ENCODE measurements at regions not wholly inside any gene's neighbourhood (a gene's known extent, or its start where the extent isn't known, plus 50 kb on each side); places are given as distances from the start of the nearest gene placed in this dataset.

DNA sequence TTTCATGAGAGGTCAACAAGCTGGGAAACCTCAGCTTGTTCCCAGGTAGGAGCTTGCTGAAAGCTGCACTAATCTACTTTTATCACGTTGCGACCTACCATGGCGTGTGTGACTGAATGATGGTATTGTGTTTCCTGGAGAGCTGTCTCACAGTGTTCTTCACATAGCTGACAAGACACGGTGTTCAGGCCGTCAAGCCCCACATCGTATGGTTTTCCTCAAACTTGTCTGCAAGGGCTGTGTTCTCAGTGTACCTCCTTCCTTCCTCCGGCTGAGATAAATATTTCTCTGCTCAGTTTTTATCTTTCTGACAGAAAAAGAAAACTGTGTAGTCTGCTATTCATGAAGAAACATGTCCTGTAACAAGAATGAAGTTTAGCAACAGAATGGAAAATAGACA, 244.8 kb downstream of the DCDC2C start:
- no peaks in the 10 kb centered on the region for H3K36me3 ChIP-seq (ENCODE audit: insufficient read depth, low read length)
- H3K27me3 ChIP-seq (ENCODE audit: insufficient read depth, low read length), result no peaks in the 10 kb centered on the region
- peaks cover 4% of the 10 kb centered on the region for H3K9me3 ChIP-seq (ENCODE audit: low read length)
- no peak overlapping the region for H2AFZ ChIP-seq (ENCODE audit: low read depth, low read length)
- no peaks in the 10 kb centered on the region for H3K4me1 ChIP-seq (ENCODE audit: insufficient read depth, low read length)
- H3K4me3 ChIP-seq (ENCODE audit: low read length), result no peak overlapping the region

DNA sequence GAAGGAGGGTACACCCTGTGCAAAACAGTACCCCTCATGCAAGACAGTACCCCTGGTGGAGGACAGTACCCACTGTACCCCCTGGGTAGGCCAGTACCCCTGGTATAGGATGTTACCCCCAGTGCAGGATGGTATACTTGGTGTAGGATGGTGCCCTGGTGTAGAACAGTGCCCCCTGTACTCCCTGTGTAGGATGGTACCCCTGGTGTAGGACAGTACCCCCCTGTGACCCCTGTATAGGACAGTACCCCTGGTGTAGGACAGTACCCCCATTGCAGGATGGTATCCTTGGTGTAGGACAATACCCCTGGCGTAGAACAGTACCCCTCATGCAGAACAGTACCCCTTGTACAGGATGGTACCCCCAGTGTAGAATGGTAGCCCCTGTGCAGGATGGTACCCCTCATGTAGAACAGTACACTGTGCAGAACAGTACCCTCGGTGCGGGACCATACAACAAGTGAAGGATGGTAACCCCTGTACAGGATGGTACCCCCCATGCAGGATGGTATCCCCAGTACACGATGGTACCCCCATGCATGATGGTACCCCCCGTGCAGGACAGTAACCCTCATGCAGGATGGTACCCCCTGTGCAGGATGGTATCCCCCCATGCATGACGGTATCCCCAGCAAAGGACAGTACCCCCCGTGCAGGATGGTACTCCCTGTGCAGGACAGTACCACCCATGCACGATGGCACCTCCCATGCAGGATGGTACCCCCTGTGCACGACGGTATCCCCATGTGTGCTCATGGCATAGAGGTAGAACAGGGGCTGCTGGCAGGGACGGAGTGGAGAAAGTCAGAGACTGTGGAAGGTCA, 248.0 kb downstream of the DCDC2C start:
- H3K36me3 ChIP-seq (ENCODE audit: insufficient read depth, low read length), result no peaks in the 10 kb centered on the region
- H2AFZ ChIP-seq (ENCODE audit: low read depth, low read length), result no peak overlapping the region
- no peaks in the 10 kb centered on the region for H3K4me1 ChIP-seq (ENCODE audit: insufficient read depth, low read length)
- H3K4me3 ChIP-seq (ENCODE audit: low read length), result no peak overlapping the region
- no peaks in the 10 kb centered on the region for H3K27me3 ChIP-seq (ENCODE audit: insufficient read depth, low read length)
- peaks cover 4% of the 10 kb centered on the region for H3K9me3 ChIP-seq (ENCODE audit: low read length)

DNA sequence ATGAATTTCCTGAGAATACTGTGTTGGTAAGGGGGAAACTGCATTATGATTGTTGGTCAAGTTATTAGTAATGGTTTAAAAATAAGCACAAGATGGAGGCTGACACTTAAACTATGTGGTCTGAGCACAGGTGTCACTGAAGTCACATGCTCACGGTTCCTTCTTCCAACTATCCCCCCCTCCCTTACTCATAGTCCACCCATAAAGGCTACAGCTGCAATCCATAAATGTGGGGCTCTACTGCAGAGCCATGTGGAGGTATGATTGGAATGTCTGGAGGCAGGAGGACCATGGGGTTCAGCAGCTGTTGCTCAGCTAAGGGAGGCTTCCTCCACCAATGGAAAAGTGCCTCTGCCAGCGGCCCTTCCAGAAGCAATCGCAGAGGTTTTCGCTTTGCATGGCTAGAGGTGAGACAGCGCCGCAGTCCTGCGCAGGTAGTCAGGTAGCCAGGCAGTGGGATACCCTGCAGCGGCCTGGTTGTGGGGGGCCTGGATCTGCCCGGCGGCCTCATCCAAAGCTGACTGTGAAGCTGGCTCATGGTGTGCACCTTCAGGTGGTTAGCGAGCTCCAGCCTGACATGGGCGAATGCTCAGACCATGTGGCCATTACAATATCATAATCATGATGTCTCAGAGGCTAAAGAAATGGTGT, 249.6 kb downstream of the DCDC2C start:
- Histone ChIP-seq H3K36me3 (ENCODE audit: insufficient read depth, low read length) (no peaks in the 10 kb centered on the region), H2AFZ (ENCODE audit: low read depth, low read length) (no peak overlapping the region), H3K4me1 (ENCODE audit: insufficient read depth, low read length) (no peaks in the 10 kb centered on the region), H3K27me3 (ENCODE audit: insufficient read depth, low read length) (no peaks in the 10 kb centered on the region), H3K4me3 (ENCODE audit: low read length) (no peak overlapping the region), H3K9me3 (ENCODE audit: low read length) (peaks cover 4% of the 10 kb centered on the region)

DNA sequence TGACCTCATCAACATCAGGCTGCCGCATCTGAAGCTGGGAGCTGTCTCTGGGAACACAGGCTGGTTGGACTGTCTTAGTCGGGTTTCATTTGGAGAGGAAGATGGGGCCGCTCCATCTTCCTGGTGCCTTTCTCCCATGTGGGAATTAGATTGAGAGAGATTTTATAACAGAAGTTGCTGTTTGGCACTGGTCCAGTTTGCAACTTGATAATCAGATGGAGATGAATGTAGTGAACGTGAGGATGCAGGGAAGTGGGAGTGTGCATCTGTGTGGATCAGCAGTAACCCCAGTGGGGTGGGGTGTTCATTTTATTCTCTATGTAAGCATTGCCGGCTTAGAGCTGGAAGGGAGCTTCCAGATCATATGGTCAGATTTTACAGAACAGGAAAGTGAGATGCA, 250.9 kb downstream of the DCDC2C start:
- H2AFZ ChIP-seq (ENCODE audit: low read depth, low read length), result no peak overlapping the region
- H3K36me3 ChIP-seq (ENCODE audit: insufficient read depth, low read length), result no peaks in the 10 kb centered on the region
- H3K9me3 ChIP-seq (ENCODE audit: low read length), result peaks cover 4% of the 10 kb centered on the region
- no peaks in the 10 kb centered on the region for H3K27me3 ChIP-seq (ENCODE audit: insufficient read depth, low read length)
- no peaks in the 10 kb centered on the region for H3K4me1 ChIP-seq (ENCODE audit: insufficient read depth, low read length)
- H3K4me3 ChIP-seq (ENCODE audit: low read length), result no peak overlapping the region

DNA sequence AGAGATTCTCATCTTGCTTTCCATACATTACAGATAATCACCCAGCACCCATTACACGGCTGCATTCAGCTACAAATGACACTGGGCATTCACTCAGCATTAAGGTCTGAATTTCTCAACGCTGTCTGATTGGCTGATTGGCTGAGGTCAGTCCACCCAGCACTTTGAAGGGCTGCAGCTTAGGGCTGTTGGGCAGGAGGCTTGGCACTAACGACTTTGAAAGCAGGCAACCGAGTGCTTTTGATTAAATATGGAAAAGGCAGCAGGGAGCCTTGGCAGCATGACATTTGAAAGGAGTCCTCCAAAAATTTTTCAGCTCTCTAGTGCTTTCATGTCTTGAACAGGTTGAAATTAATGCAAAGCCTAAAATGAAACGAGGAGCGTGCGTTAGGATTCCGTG, 253.0 kb downstream of the DCDC2C start:
- H3K4me1 ChIP-seq (ENCODE audit: insufficient read depth, low read length), result no peaks in the 10 kb centered on the region
- no peak overlapping the region for H3K4me3 ChIP-seq (ENCODE audit: low read length)
- H2AFZ ChIP-seq (ENCODE audit: low read depth, low read length), result no peak overlapping the region
- H3K9me3 ChIP-seq (ENCODE audit: low read length), result peaks cover 3% of the 10 kb centered on the region
- no peaks in the 10 kb centered on the region for H3K36me3 ChIP-seq (ENCODE audit: insufficient read depth, low read length)
- H3K27me3 ChIP-seq (ENCODE audit: insufficient read depth, low read length), result no peaks in the 10 kb centered on the region

DNA sequence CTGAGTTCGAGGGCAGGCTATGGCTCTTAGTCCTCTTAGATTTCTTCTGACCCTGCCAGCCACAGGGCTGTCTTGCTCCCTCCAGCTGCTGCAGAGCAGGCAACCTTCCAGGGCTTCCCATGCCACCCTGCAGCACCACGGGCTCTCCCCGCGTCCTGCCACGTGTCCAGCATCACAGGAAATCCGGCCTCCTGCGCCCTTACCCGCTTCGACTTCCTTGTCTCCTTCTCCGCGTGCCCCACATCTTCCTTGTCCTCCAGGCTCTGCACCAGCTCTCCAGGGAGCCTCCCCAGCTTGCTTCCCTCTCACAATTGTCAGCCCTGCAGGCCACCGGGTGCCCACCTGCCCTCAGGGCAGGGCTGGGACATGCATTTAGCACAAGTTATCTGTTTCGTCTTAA, 253.5 kb downstream of the DCDC2C start:
- Histone ChIP-seq H3K27me3 (ENCODE audit: insufficient read depth, low read length) (no peaks in the 10 kb centered on the region), H2AFZ (ENCODE audit: low read depth, low read length) (no peak overlapping the region), H3K9me3 (ENCODE audit: low read length) (no peaks in the 10 kb centered on the region), H3K4me1 (ENCODE audit: insufficient read depth, low read length) (no peaks in the 10 kb centered on the region), H3K36me3 (ENCODE audit: insufficient read depth, low read length) (no peaks in the 10 kb centered on the region), H3K4me3 (ENCODE audit: low read length) (no peak overlapping the region)

DNA sequence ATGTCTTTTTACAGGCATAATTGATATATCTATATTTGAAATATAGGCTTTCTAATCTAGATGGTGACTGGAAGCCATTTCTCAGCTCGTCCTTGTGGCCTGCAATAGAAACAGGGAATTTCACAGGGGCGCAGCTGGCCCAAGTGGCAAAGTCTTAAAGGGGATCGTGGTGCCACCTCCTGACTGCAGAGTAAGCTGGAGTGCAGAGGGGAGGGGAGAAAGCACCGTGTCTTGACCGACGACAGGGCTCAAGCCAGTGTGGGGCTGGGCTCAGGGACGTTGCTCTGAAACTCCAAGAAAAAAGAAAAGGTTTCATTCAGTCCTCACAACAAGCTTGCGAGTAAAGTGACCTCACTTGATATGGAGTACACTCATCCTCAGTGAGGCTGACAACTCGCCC, 255.1 kb downstream of the DCDC2C start:
- H2AFZ ChIP-seq (ENCODE audit: low read depth, low read length), result no peak overlapping the region

DNA sequence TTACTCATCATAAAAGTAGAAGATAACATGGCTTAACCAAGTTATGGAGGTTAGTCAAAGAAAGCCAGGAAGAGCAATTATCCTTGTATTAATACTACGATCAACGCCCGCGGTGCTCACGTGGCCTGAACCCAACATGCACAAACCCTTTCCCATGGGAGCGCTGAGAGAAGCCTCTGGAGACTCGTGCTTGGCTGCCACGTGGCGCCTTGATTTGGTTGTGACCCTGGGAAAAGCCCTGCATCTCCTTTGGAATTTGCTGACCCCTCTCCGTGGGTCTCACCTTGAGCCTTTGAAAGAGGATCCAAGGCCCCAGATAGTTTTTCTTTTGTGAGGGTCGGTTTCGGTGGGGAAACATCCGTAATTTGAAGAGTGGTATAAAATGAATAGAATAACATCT, 255.6 kb downstream of the DCDC2C start:
- Histone ChIP-seq H3K36me3 (ENCODE audit: insufficient read depth, low read length) (no peaks in the 10 kb centered on the region), H2AFZ (ENCODE audit: low read depth, low read length) (no peak overlapping the region), H3K4me1 (ENCODE audit: insufficient read depth, low read length) (no peaks in the 10 kb centered on the region), H3K9me3 (ENCODE audit: low read length) (no peaks in the 10 kb centered on the region), H3K4me3 (ENCODE audit: low read length) (no peak overlapping the region), H3K27me3 (ENCODE audit: insufficient read depth, low read length) (no peaks in the 10 kb centered on the region)

More for the DNA sequence above, 255.1 kb downstream of the DCDC2C start:
- H3K27me3 ChIP-seq (ENCODE audit: insufficient read depth, low read length), result no peaks in the 10 kb centered on the region
- no peak overlapping the region for H3K4me3 ChIP-seq (ENCODE audit: low read length)
- H3K4me1 ChIP-seq (ENCODE audit: insufficient read depth, low read length), result no peaks in the 10 kb centered on the region
- no peaks in the 10 kb centered on the region for H3K36me3 ChIP-seq (ENCODE audit: insufficient read depth, low read length)
- H3K9me3 ChIP-seq (ENCODE audit: low read length), result no peaks in the 10 kb centered on the region

DNA sequence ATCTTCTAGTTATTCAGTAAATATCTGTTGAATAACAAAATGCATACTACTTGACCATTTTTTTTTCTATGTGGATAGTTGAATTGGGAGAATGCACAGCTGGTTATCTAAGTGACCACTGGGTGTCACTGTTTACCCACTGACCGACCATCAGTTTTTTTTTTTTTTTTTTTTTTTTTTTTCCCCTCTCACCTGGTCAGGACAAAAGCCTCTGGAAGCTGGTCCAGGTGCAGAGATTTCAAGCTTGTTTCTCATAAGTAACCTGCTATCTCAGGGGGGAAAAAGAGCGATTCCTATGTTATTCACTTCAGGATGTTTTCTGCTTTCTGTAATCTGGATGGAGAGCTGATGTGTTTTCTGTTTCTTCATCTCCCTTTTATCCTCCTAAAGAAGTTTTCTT, 256.0 kb downstream of the DCDC2C start:
- Histone ChIP-seq H3K4me3 (ENCODE audit: low read length) (no peak overlapping the region), H3K27me3 (ENCODE audit: insufficient read depth, low read length) (no peaks in the 10 kb centered on the region), H3K9me3 (ENCODE audit: low read length) (no peaks in the 10 kb centered on the region), H2AFZ (ENCODE audit: low read depth, low read length) (no peak overlapping the region), H3K36me3 (ENCODE audit: insufficient read depth, low read length) (no peaks in the 10 kb centered on the region), H3K4me1 (ENCODE audit: insufficient read depth, low read length) (no peaks in the 10 kb centered on the region)

DNA sequence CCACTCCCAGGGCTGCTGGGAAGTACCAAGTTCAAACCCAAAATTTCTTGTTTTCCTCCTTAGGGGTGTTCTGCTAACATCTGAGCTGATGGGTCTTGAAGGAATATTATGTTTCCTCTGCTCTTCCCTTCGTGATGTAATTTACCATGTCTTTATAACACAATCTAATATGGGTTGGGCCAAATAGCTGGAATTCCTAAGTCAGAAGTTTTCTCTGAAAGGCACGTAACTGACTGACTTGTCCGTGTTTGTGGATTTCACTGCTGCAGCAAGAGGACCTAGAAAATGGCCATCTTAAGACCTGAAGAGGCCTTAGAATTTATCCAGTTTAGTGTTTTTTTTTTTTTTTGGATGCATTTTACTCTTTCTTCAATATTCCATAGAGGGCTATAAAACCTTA, 256.7 kb downstream of the DCDC2C start:
- peaks cover 1% of the 10 kb centered on the region for H3K9me3 ChIP-seq (ENCODE audit: low read length)
- no peaks in the 10 kb centered on the region for H3K4me1 ChIP-seq (ENCODE audit: insufficient read depth, low read length)
- no peak overlapping the region for H3K4me3 ChIP-seq (ENCODE audit: low read length)
- H2AFZ ChIP-seq (ENCODE audit: low read depth, low read length), result no peak overlapping the region
- no peaks in the 10 kb centered on the region for H3K27me3 ChIP-seq (ENCODE audit: insufficient read depth, low read length)
- H3K36me3 ChIP-seq (ENCODE audit: insufficient read depth, low read length), result no peaks in the 10 kb centered on the region

DNA sequence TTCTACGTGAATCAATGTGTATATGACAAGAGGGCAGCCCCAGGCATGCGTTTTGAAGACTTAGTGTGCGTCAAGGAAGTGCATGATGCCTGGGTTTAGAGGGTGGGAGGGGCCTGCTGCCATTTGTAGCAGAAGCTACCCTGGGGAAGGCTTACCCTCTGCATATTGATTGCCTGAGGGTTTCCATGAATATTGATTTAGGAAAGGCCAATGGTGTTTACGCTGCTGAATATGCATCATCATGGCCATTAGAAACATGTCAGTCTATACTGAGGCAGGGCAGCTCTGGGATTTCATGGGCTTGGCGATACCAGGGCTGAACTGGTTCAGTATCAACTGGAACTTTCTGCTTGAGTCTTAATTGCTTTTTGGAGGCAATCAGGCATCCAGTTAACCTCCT, 259.3 kb downstream of the DCDC2C start:
- no peak overlapping the region for H3K4me3 ChIP-seq (ENCODE audit: low read length)
- H3K4me1 ChIP-seq (ENCODE audit: insufficient read depth, low read length), result no peaks in the 10 kb centered on the region
- H3K9me3 ChIP-seq (ENCODE audit: low read length), result peaks cover 1% of the 10 kb centered on the region
- H2AFZ ChIP-seq (ENCODE audit: low read depth, low read length), result no peak overlapping the region
- no peaks in the 10 kb centered on the region for H3K36me3 ChIP-seq (ENCODE audit: insufficient read depth, low read length)
- no peaks in the 10 kb centered on the region for H3K27me3 ChIP-seq (ENCODE audit: insufficient read depth, low read length)

DNA sequence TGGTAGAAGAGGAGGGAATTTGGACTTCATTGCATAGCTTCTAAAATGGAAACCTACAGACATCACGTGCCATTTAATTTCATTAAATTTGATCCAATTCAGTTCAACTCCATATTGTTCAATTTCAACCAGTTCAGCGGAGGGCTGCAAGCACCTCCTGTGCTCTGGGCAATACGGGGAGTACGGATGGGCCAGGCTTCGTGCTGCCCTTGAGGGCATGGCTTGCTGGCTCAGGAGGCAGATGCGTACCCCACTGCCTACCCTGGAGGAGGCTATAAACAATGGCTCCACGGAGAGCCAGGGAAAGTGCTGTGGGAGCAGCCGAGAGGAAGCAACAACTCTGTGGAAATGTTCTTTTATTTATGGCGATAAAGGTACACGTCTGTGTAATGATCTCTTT, 261.8 kb downstream of the DCDC2C start:
- H3K9me3 ChIP-seq (ENCODE audit: low read length), result peaks cover 1% of the 10 kb centered on the region
- no peaks in the 10 kb centered on the region for H3K27me3 ChIP-seq (ENCODE audit: insufficient read depth, low read length)
- no peaks in the 10 kb centered on the region for H3K36me3 ChIP-seq (ENCODE audit: insufficient read depth, low read length)
- H3K4me1 ChIP-seq (ENCODE audit: insufficient read depth, low read length), result no peaks in the 10 kb centered on the region
- no peak overlapping the region for H2AFZ ChIP-seq (ENCODE audit: low read depth, low read length)
- no peak overlapping the region for H3K4me3 ChIP-seq (ENCODE audit: low read length)

DNA sequence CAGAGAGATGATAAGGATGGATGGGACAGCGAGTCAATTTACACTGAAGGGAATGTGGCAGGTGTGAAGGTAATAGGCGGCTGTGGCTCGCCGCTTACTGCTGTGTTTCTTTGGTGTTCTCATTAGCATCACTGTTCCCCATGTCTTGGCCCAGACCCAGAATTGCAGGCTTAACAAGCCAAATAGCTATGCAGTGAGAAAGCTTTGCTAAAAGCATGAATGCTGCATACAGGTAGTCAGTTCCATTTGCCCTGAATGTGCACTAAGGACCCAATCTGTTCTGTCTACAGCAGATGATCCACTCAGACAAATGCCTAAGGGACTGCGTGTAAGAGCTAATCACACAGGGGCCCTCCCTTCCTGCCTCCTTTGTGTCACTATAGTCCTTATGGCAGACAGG, 262.6 kb downstream of the DCDC2C start:
- no peaks in the 10 kb centered on the region for H3K36me3 ChIP-seq (ENCODE audit: insufficient read depth, low read length)
- H3K27me3 ChIP-seq (ENCODE audit: insufficient read depth, low read length), result no peaks in the 10 kb centered on the region
- H3K4me3 ChIP-seq (ENCODE audit: low read length), result no peak overlapping the region
- H3K4me1 ChIP-seq (ENCODE audit: insufficient read depth, low read length), result no peaks in the 10 kb centered on the region
- H3K9me3 ChIP-seq (ENCODE audit: low read length), result peaks cover 1% of the 10 kb centered on the region
- no peak overlapping the region for H2AFZ ChIP-seq (ENCODE audit: low read depth, low read length)

All from neuron (in vitro differentiated cells).